Panc1 (cell line): ENCODE measurements at regions not wholly inside any gene's neighbourhood (a gene's known extent, or its start where the extent isn't known, plus 50 kb on each side); places are given as distances from the start of the nearest gene placed in this dataset.

Experiments
- TF ChIP-seq, protein P1 (sequence below), 2 experiments: IDR thresholded peaks; 2 replicates each; pipeline ENCODE4 v1.6.1; 2011 to 2012; ENCODE audit warnings: low read depth in 2 of 2, control low read depth in 1 of 2, low read length in 1 of 2, mild to moderate bottlenecking in 1 of 2, moderate library complexity in 1 of 2; ENCODE audit not compliant: insufficient read depth in 1 of 2
- TF ChIP-seq, protein P2 (sequence below): fragments of 450-650 bp; IDR thresholded peaks from 2 replicates; pipeline ENCODE4 v1.5.1; 2017; ENCODE audit warnings: mild to moderate bottlenecking

DNA sequence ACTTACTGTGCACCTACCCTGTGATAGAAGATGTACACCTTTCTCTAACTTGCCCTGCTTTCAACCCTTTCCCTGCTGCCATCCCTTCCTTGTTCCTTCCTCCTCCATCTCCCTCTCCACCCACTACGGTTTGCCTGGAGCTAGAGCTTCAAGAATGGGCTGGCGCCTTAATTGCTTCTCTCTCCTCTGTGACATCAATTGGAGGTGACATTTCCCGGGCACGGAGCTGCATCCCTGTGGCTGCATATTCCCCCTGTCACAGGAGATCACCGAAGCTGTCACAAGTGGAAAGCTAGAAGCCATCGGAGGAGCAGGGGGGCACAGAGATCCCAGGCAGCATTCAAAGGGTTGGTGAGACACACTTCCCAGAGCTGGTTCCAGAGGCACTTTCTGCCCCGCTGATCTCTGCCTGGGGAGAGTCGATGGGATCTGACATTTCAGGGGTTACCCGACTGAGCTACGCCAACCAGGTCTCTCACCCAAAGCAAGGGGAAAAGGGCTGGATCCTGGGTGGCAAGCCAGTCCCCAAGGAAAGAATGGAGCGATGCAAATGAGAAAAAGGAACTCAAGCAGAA lies 604.9 kb downstream of the MED13L start:
- TF ChIP-seq, protein P1, sequence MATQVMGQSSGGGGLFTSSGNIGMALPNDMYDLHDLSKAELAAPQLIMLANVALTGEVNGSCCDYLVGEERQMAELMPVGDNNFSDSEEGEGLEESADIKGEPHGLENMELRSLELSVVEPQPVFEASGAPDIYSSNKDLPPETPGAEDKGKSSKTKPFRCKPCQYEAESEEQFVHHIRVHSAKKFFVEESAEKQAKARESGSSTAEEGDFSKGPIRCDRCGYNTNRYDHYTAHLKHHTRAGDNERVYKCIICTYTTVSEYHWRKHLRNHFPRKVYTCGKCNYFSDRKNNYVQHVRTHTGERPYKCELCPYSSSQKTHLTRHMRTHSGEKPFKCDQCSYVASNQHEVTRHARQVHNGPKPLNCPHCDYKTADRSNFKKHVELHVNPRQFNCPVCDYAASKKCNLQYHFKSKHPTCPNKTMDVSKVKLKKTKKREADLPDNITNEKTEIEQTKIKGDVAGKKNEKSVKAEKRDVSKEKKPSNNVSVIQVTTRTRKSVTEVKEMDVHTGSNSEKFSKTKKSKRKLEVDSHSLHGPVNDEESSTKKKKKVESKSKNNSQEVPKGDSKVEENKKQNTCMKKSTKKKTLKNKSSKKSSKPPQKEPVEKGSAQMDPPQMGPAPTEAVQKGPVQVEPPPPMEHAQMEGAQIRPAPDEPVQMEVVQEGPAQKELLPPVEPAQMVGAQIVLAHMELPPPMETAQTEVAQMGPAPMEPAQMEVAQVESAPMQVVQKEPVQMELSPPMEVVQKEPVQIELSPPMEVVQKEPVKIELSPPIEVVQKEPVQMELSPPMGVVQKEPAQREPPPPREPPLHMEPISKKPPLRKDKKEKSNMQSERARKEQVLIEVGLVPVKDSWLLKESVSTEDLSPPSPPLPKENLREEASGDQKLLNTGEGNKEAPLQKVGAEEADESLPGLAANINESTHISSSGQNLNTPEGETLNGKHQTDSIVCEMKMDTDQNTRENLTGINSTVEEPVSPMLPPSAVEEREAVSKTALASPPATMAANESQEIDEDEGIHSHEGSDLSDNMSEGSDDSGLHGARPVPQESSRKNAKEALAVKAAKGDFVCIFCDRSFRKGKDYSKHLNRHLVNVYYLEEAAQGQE (IDR thresholded peaks at IDR 0.05; ENCODE audit: insufficient read depth in 1 of 2, low read depth in 2 of 2, low read length in 1 of 2) = no peak
- TF ChIP-seq, protein P2, sequence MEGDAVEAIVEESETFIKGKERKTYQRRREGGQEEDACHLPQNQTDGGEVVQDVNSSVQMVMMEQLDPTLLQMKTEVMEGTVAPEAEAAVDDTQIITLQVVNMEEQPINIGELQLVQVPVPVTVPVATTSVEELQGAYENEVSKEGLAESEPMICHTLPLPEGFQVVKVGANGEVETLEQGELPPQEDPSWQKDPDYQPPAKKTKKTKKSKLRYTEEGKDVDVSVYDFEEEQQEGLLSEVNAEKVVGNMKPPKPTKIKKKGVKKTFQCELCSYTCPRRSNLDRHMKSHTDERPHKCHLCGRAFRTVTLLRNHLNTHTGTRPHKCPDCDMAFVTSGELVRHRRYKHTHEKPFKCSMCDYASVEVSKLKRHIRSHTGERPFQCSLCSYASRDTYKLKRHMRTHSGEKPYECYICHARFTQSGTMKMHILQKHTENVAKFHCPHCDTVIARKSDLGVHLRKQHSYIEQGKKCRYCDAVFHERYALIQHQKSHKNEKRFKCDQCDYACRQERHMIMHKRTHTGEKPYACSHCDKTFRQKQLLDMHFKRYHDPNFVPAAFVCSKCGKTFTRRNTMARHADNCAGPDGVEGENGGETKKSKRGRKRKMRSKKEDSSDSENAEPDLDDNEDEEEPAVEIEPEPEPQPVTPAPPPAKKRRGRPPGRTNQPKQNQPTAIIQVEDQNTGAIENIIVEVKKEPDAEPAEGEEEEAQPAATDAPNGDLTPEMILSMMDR = no peak
